H9 (cell line): ENCODE measurements at regions not wholly inside any gene's neighbourhood (a gene's known extent, or its start where the extent isn't known, plus 50 kb on each side); places are given as distances from the start of the nearest gene placed in this dataset.

Experiments used
- DNase-seq: peaks from one replicate; pipeline ENCODE4 v3.0.0-alpha.2; 2017
- H2AFZ ChIP-seq: one replicate; pipeline ENCODE4 v1.6.1; 2013; ENCODE audit warnings: mild to moderate bottlenecking, low read length, control low read depth, moderate library complexity
- H2AK5ac ChIP-seq: 2 replicates; pipeline ENCODE4 v1.6.1; 2013; ENCODE audit warnings: low read length, control low read depth, mixed read lengths; ENCODE audit not compliant: insufficient read length
- H2BK120ac ChIP-seq: one replicate; pipeline ENCODE4 v1.6.1; 2013; ENCODE audit warnings: low read depth, mild to moderate bottlenecking, low read length, control low read depth, inconsistent platforms; ENCODE audit not compliant: poor library complexity, severe bottlenecking
- H2BK12ac ChIP-seq: 2 replicates; pipeline ENCODE4 v1.6.1; 2013; ENCODE audit warnings: low read length, control low read depth, mixed read lengths, low read depth; ENCODE audit not compliant: insufficient read length
- H2BK15ac ChIP-seq: 2 replicates; pipeline ENCODE4 v1.6.1; 2013; ENCODE audit warnings: low read depth, low read length, control low read depth
- H2BK20ac ChIP-seq: one replicate; pipeline ENCODE4 v1.6.1; 2013; ENCODE audit warnings: low read depth, mild to moderate bottlenecking, low read length, control low read depth, inconsistent platforms; ENCODE audit not compliant: poor library complexity, severe bottlenecking
- H2BK5ac ChIP-seq: 2 replicates; pipeline ENCODE4 v1.6.1; 2013; ENCODE audit warnings: low read length, control low read depth, mixed read lengths; ENCODE audit not compliant: insufficient read length
- H3K14ac ChIP-seq: 2 replicates; pipeline ENCODE4 v1.6.1; 2013; ENCODE audit warnings: low read length, control low read depth; ENCODE audit not compliant: insufficient read depth
- H3K18ac ChIP-seq: 2 replicates; pipeline ENCODE4 v1.6.1; 2013; ENCODE audit warnings: low read depth, mild to moderate bottlenecking, mixed read lengths, low read length, control low read depth; ENCODE audit not compliant: insufficient read length
- H3K23ac ChIP-seq: 2 replicates; pipeline ENCODE4 v1.6.1; 2013; ENCODE audit warnings: low read length, control low read depth, mixed read lengths, low read depth; ENCODE audit not compliant: insufficient read length
- H3K23me2 ChIP-seq: 2 replicates; pipeline ENCODE4 v1.6.1; 2013; ENCODE audit warnings: low read depth, mild to moderate bottlenecking, mixed read lengths, low read length, control low read depth; ENCODE audit not compliant: insufficient read length, poor library complexity, severe bottlenecking
- H3K27ac ChIP-seq: 2 replicates; pipeline ENCODE4 v1.5.1; 2013; ENCODE audit warnings: low read length, control low read depth, mixed read lengths, low read depth; ENCODE audit not compliant: insufficient read length
- H3K27me3 ChIP-seq: 2 replicates; pipeline ENCODE4 v1.6.1; 2013; ENCODE audit warnings: low read length, control low read depth, inconsistent platforms; ENCODE audit not compliant: insufficient read depth
- H3K4ac ChIP-seq: 2 replicates; pipeline ENCODE4 v1.6.1; 2013; ENCODE audit warnings: low read depth, mild to moderate bottlenecking, control low read depth, inconsistent platforms, low read length, moderate library complexity
- H3K4me1 ChIP-seq: 2 replicates; pipeline ENCODE4 v1.6.1; 2013; ENCODE audit warnings: low read length, control low read depth, inconsistent platforms; ENCODE audit not compliant: insufficient read depth
- H3K4me2 ChIP-seq: 2 replicates; pipeline ENCODE4 v1.6.1; 2013; ENCODE audit warnings: low read length, control low read depth, mixed read lengths; ENCODE audit not compliant: insufficient read length, insufficient read depth
- H3K56ac ChIP-seq: 2 replicates; pipeline ENCODE4 v1.6.1; 2013; ENCODE audit warnings: low read depth, mild to moderate bottlenecking, mixed read lengths, low read length, control low read depth; ENCODE audit not compliant: insufficient read length
- H3K79me1 ChIP-seq: 2 replicates; pipeline ENCODE4 v1.6.1; 2013; ENCODE audit warnings: low read depth, mild to moderate bottlenecking, moderate library complexity, low read length, control low read depth, inconsistent platforms; ENCODE audit not compliant: insufficient read depth, poor library complexity, severe bottlenecking
- H3K79me2 ChIP-seq: 2 replicates; pipeline ENCODE4 v1.6.1; 2013; ENCODE audit warnings: low read length, control low read depth, inconsistent platforms; ENCODE audit not compliant: insufficient read depth
- H3K9ac ChIP-seq: 2 replicates; pipeline ENCODE4 v1.6.1; 2013; ENCODE audit warnings: low read length, control low read depth, mixed read lengths; ENCODE audit not compliant: insufficient read length; ENCODE audit errors: extremely low read depth
- H3K9me3 ChIP-seq: one replicate; pipeline ENCODE4 v1.6.1; 2013; ENCODE audit warnings: low read depth, low read length, inconsistent platforms; ENCODE audit not compliant: control insufficient read depth
- H3T11ph ChIP-seq: one replicate; pipeline ENCODE4 v1.6.1; 2013; ENCODE audit warnings: mild to moderate bottlenecking, low read length, control low read depth, inconsistent platforms
- H4K20me1 ChIP-seq: one replicate; pipeline ENCODE4 v1.6.1; 2013; ENCODE audit not compliant: control insufficient read depth, insufficient read length, insufficient read depth
- H4K5ac ChIP-seq: 2 replicates; pipeline ENCODE4 v1.6.1; 2013; ENCODE audit warnings: low read depth, mild to moderate bottlenecking, mixed read lengths, low read length, control low read depth; ENCODE audit not compliant: insufficient read length
- H4K8ac ChIP-seq: replicated peaks from 2 replicates; pipeline ENCODE4 v1.6.1; 2013; ENCODE audit warnings: low read length, control low read depth, mixed read lengths, low read depth; ENCODE audit not compliant: insufficient read length
- H4K91ac ChIP-seq: 2 replicates; pipeline ENCODE4 v1.6.1; 2013; ENCODE audit warnings: low read depth, mild to moderate bottlenecking, moderate library complexity, mixed read lengths, low read length, control low read depth; ENCODE audit not compliant: insufficient read length
- H3K27ac Mint-ChIP-seq, 3 experiments: 2 replicates in 2 of 3; 3 replicates in 1 of 3; pipeline ENCODE4 v1.8.0; 2020 to 2021; ENCODE audit warnings: mixed read lengths in 3 of 3, mild to moderate bottlenecking in 1 of 3, moderate library complexity in 1 of 3
- H3K27me3 Mint-ChIP-seq: 2 replicates; pipeline ENCODE4 v1.8.0; 2021; ENCODE audit warnings: low read depth, mild to moderate bottlenecking, moderate library complexity, mixed read lengths
- H3K36me3 Mint-ChIP-seq, 3 experiments: 2 replicates in 2 of 3; 3 replicates in 1 of 3; pipeline ENCODE4 v1.8.0; 2020 to 2021; ENCODE audit warnings: low read depth in 3 of 3, mixed read lengths in 3 of 3; ENCODE audit not compliant: insufficient read depth in 1 of 3
- H3K4me1 Mint-ChIP-seq, 2 experiments: 2 replicates each; pipeline ENCODE4 v1.8.0; 2020; ENCODE audit warnings: mixed read lengths in 2 of 2
- H3K4me3 Mint-ChIP-seq, 2 experiments: 2 replicates in 1 of 2; 3 replicates in 1 of 2; pipeline ENCODE4 v1.8.0; 2020 to 2021; ENCODE audit warnings: mild to moderate bottlenecking in 2 of 2, mixed read lengths in 2 of 2, moderate library complexity in 1 of 2
- H3K9me3 Mint-ChIP-seq, 2 experiments: 2 replicates in 1 of 2; 3 replicates in 1 of 2; pipeline ENCODE4 v1.8.0; 2020; ENCODE audit warnings: mild to moderate bottlenecking in 2 of 2, mixed read lengths in 2 of 2, moderate library complexity in 1 of 2
- WGBS: extraction: QIAGEN DNeasy Blood & Tissue Kit; methylation state at CpG from one replicate; pipeline ENCODE4 v1.1.7; 2013; ENCODE audit warnings: missing lambda C conversion rate, low lambda C conversion rate, mixed read lengths; ENCODE audit not compliant: insufficient read length; ENCODE audit errors: extremely low coverage; 5-methylcytosine and 5-hydroxymethylcytosine counted together
- TF ChIP-seq, protein P1 (sequence below): fragments of 200-600 bp; sonication (generic); conservative IDR thresholded peaks from 3 replicates; pipeline ENCODE4 v1.8.0; 2021; ENCODE audit warnings: antibody characterized with exemption, mild to moderate bottlenecking

DNA sequence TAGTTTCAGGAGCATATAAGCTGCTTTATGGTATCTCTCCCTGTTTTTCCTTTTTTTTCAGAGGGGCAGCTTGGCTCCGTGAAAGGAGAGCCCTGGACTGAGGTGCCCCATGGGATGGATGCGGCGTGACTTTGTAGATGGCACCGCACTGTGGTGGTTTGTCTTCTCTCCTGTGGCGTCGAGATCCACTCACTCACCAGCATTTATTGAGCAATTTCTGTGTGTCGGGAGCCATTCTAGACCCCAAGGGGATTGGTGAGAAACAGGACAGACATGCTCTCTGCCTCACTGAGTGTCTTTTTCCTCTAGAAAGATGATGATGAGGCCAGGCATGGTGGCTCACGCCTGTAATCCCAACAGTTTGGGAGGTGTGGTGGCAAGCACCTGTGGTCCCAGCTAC, 55.9 kb upstream of the PHF21B start:
- H3K79me2 ChIP-seq = no peaks in the 10 kb centered on the region

More for the DNA sequence above, 55.9 kb upstream of the PHF21B start:
- H3K27me3 ChIP-seq = no peaks in the 10 kb centered on the region
- H3K9ac ChIP-seq = no peak overlapping the region
- no peak overlapping the region for H3T11ph ChIP-seq
- no peak for DNase-seq
- H3K9me3 ChIP-seq = no peaks in the 10 kb centered on the region
- H3K14ac ChIP-seq = no peak overlapping the region
- no peak overlapping the region for H4K8ac ChIP-seq
- no peak overlapping the region for H2AK5ac ChIP-seq
- H3K18ac ChIP-seq = no peak overlapping the region
- Mint-ChIP-seq H3K4me1 (peaks cover 16 to 25% of the 10 kb centered on the region in 2 experiments), H3K9me3 (peaks cover 12 to 15% of the 10 kb centered on the region in 2 experiments), H3K4me3 (no peak overlapping the region), H3K27me3 (peaks cover 12% of the 10 kb centered on the region), H3K36me3 (peaks cover 3 to 7% (median 4%) of the 10 kb centered on the region in 3 experiments; a peak in 5 of 7 replicates), H3K27ac (no peak overlapping the region; a peak in 1 of 7 replicates)
- H3K56ac ChIP-seq = no peak overlapping the region
- no peak overlapping the region for H2BK15ac ChIP-seq
- H3K23me2 ChIP-seq = no peaks in the 10 kb centered on the region
- H2BK120ac ChIP-seq = no peak overlapping the region
- H3K27ac ChIP-seq = no peak overlapping the region
- H2BK20ac ChIP-seq = no peak overlapping the region
- no peak overlapping the region for H2AFZ ChIP-seq
- no peak overlapping the region for H2BK5ac ChIP-seq
- no peak overlapping the region for H2BK12ac ChIP-seq
- WGBS = no CpG with 5 or more reads among the region's 8 CpGs
- H3K4me1 ChIP-seq = no peaks in the 10 kb centered on the region
- TF ChIP-seq, protein P1, sequence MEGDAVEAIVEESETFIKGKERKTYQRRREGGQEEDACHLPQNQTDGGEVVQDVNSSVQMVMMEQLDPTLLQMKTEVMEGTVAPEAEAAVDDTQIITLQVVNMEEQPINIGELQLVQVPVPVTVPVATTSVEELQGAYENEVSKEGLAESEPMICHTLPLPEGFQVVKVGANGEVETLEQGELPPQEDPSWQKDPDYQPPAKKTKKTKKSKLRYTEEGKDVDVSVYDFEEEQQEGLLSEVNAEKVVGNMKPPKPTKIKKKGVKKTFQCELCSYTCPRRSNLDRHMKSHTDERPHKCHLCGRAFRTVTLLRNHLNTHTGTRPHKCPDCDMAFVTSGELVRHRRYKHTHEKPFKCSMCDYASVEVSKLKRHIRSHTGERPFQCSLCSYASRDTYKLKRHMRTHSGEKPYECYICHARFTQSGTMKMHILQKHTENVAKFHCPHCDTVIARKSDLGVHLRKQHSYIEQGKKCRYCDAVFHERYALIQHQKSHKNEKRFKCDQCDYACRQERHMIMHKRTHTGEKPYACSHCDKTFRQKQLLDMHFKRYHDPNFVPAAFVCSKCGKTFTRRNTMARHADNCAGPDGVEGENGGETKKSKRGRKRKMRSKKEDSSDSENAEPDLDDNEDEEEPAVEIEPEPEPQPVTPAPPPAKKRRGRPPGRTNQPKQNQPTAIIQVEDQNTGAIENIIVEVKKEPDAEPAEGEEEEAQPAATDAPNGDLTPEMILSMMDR = no peak
- no peak overlapping the region for H4K5ac ChIP-seq
- no peak overlapping the region for H3K23ac ChIP-seq
- H4K20me1 ChIP-seq = no peaks in the 10 kb centered on the region
- H3K4me2 ChIP-seq = no peak overlapping the region
- no peaks in the 10 kb centered on the region for H3K79me1 ChIP-seq
- H3K4ac ChIP-seq = no peak overlapping the region
- H4K91ac ChIP-seq = no peak overlapping the region
